ENCODE measurements at regions not wholly inside any gene's neighbourhood (a gene's known extent, or its start where the extent isn't known, plus 50 kb on each side); places are given as distances from the start of the nearest gene placed in this dataset.

DNA sequence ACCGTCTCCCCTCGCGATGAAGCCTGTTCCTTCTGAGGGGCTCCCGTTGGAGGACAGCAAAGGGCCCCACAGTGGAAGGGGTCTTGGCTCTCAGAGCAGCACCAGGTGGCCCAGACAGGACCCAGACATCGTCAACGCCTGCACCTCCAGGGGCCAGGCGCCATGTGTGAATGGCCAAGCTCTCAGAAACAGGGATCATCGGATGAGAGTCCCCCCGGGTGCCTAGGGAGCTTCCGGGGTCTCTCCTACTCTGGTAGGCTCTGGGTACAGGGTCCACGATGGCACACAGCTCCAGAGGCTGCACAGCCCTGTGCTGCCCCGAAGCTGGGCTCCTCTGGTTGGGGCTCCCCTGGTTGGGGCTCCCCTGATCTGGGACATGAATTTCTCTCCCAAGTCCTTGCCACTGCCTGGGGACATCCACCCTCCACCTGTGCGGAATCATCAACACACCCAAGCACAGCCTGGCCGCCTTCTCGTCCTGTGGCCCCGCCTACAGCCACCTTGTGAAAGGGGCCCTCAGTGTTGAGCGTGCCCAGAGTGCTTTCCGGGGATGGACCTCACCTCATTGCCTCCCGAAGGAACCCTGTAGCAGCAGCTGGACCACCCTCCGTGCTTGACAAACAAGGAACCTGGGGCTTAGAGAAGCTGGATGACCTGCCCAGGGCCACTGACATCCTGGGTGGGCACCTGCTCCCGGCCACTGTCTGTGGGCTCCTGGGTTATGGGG, 929.0 kb downstream of the BRD1 start (continued):
- TF ChIP-seq, protein P1, sequence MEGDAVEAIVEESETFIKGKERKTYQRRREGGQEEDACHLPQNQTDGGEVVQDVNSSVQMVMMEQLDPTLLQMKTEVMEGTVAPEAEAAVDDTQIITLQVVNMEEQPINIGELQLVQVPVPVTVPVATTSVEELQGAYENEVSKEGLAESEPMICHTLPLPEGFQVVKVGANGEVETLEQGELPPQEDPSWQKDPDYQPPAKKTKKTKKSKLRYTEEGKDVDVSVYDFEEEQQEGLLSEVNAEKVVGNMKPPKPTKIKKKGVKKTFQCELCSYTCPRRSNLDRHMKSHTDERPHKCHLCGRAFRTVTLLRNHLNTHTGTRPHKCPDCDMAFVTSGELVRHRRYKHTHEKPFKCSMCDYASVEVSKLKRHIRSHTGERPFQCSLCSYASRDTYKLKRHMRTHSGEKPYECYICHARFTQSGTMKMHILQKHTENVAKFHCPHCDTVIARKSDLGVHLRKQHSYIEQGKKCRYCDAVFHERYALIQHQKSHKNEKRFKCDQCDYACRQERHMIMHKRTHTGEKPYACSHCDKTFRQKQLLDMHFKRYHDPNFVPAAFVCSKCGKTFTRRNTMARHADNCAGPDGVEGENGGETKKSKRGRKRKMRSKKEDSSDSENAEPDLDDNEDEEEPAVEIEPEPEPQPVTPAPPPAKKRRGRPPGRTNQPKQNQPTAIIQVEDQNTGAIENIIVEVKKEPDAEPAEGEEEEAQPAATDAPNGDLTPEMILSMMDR (conservative IDR thresholded peaks at IDR 0.05; ENCODE audit: low read depth in 2 of 2), result no peak
- TF ChIP-seq EZH2 (IDR thresholded peaks at IDR 0.05; ENCODE audit: low read depth, unreplicated experiment) (no peak), STAT1 (IDR thresholded peaks at IDR 0.05; ENCODE audit: unreplicated experiment) (no peak)
- TF ChIP-seq, protein P2, sequence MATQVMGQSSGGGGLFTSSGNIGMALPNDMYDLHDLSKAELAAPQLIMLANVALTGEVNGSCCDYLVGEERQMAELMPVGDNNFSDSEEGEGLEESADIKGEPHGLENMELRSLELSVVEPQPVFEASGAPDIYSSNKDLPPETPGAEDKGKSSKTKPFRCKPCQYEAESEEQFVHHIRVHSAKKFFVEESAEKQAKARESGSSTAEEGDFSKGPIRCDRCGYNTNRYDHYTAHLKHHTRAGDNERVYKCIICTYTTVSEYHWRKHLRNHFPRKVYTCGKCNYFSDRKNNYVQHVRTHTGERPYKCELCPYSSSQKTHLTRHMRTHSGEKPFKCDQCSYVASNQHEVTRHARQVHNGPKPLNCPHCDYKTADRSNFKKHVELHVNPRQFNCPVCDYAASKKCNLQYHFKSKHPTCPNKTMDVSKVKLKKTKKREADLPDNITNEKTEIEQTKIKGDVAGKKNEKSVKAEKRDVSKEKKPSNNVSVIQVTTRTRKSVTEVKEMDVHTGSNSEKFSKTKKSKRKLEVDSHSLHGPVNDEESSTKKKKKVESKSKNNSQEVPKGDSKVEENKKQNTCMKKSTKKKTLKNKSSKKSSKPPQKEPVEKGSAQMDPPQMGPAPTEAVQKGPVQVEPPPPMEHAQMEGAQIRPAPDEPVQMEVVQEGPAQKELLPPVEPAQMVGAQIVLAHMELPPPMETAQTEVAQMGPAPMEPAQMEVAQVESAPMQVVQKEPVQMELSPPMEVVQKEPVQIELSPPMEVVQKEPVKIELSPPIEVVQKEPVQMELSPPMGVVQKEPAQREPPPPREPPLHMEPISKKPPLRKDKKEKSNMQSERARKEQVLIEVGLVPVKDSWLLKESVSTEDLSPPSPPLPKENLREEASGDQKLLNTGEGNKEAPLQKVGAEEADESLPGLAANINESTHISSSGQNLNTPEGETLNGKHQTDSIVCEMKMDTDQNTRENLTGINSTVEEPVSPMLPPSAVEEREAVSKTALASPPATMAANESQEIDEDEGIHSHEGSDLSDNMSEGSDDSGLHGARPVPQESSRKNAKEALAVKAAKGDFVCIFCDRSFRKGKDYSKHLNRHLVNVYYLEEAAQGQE (IDR thresholded peaks at IDR 0.05; ENCODE audit: unreplicated experiment), result no peak
- TF ChIP-seq, protein P3, sequence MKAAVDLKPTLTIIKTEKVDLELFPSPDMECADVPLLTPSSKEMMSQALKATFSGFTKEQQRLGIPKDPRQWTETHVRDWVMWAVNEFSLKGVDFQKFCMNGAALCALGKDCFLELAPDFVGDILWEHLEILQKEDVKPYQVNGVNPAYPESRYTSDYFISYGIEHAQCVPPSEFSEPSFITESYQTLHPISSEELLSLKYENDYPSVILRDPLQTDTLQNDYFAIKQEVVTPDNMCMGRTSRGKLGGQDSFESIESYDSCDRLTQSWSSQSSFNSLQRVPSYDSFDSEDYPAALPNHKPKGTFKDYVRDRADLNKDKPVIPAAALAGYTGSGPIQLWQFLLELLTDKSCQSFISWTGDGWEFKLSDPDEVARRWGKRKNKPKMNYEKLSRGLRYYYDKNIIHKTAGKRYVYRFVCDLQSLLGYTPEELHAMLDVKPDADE (IDR thresholded peaks at IDR 0.05), result no peak

DNA sequence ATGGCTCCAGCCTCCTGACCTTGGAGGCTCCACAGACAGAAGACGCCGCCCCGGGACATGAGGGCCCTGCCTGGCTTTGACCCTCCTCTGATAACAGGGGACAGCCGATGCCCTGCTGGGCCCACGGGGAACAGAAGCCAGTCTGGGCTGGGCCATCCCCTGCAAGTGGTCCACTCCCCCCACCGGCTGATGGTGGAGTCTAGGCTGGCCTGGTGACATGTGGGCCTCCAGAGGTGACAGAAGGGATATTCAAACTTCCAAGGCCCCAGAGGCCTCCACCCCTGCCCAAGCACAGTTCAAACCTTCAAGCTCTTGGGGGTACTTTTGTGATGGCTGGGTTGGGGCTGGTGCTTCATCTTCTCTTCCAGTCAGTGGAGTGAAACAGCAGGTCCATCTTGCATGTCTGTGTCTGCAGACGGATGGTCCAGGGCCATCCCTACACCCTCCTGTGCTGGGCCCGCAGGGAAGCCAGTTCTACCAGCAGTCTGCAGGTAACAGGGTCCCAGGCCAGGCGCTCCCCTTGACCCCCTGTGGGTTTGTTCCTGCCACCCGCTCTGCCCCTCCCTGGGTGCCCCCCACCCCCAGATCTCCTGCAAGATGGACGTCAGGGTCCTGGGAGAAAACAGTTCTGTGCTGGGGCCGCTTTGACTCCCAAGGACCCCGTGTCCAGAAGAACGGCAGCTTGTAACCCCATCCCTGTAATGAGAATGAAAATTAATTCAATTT, 929.9 kb downstream of the BRD1 start:
- no peaks in the 10 kb centered on the region for H3K9me2 ChIP-seq (ENCODE audit: insufficient read depth)
- H3K79me2 ChIP-seq (replicated peaks; ENCODE audit: insufficient read depth), result no peaks in the 10 kb centered on the region
- H3K27ac ChIP-seq (ENCODE audit: low read depth), result no peak overlapping the region
- no peaks in the 10 kb centered on the region for H3K36me3 ChIP-seq (ENCODE audit: insufficient read depth)
- Mint-ChIP-seq H3K27me3 (ENCODE audit: insufficient read depth, low read depth, poor library complexity) (peaks cover 8% of the 10 kb centered on the region), H3K36me3 (ENCODE audit: low read depth) (no peaks in the 10 kb centered on the region), H3K4me3 (no peak overlapping the region), H3K4me1 (no peaks in the 10 kb centered on the region; the same call in 2 of the 3 replicates), H3K9me3 (no peaks in the 10 kb centered on the region), H3K27ac (no peak overlapping the region)
- no peak overlapping the region for H2AFZ ChIP-seq
- H3K4me1 ChIP-seq (ENCODE audit: insufficient read depth), result no peaks in the 10 kb centered on the region
- no peaks in the 10 kb centered on the region for H4K20me1 ChIP-seq (replicated peaks; ENCODE audit: insufficient read depth)
- ATAC-seq (no peak), DNase-seq (ENCODE audit: low spot score) (no peak)
- H3K4me2 ChIP-seq, result no peak overlapping the region
- H3K4me3 ChIP-seq, result no peak overlapping the region
- H3F3A ChIP-seq (replicated peaks; ENCODE audit: low read depth), result no peaks in the 10 kb centered on the region
- no peaks in the 10 kb centered on the region for H3K27me3 ChIP-seq (ENCODE audit: insufficient read depth)
- TF ChIP-seq EZH2phosphoT487 (IDR thresholded peaks at IDR 0.05; ENCODE audit: unreplicated experiment), result no peak
- TF ChIP-seq POLR2AphosphoS5 (IDR thresholded peaks at IDR 0.05; ENCODE audit: low read depth), result no peak
- TF ChIP-seq, protein P1 (conservative IDR thresholded peaks at IDR 0.05; ENCODE audit: low read depth in 2 of 2), result no peak
- TF ChIP-seq STAT1 (IDR thresholded peaks at IDR 0.05; ENCODE audit: unreplicated experiment), result no peak
- no peak for TF ChIP-seq ZNF331 (CRISPR knock-in tag; IDR thresholded peaks at IDR 0.05; ENCODE audit: low read depth)
- TF ChIP-seq JUNB (IDR thresholded peaks at IDR 0.05; ENCODE audit: unreplicated experiment), result no peak
- no peak for TF ChIP-seq CREB1 (CRISPR knock-in tag; IDR thresholded peaks at IDR 0.05; ENCODE audit: low read depth)
- TF ChIP-seq, protein P3 (IDR thresholded peaks at IDR 0.05), result no peak
- no peak for TF ChIP-seq EZH2 (IDR thresholded peaks at IDR 0.05; ENCODE audit: low read depth, unreplicated experiment)
- no peak for TF ChIP-seq ZNF114 (CRISPR knock-in tag; IDR thresholded peaks at IDR 0.05)
- TF ChIP-seq NANOG (IDR thresholded peaks at IDR 0.05; ENCODE audit: borderline replicate concordance), result no peak

Data from GM23338 (cell line).